ENCODE measurements at regions not wholly inside any gene's neighbourhood (a gene's known extent, or its start where the extent isn't known, plus 50 kb on each side); places are given as distances from the start of the nearest gene placed in this dataset.

DNA sequence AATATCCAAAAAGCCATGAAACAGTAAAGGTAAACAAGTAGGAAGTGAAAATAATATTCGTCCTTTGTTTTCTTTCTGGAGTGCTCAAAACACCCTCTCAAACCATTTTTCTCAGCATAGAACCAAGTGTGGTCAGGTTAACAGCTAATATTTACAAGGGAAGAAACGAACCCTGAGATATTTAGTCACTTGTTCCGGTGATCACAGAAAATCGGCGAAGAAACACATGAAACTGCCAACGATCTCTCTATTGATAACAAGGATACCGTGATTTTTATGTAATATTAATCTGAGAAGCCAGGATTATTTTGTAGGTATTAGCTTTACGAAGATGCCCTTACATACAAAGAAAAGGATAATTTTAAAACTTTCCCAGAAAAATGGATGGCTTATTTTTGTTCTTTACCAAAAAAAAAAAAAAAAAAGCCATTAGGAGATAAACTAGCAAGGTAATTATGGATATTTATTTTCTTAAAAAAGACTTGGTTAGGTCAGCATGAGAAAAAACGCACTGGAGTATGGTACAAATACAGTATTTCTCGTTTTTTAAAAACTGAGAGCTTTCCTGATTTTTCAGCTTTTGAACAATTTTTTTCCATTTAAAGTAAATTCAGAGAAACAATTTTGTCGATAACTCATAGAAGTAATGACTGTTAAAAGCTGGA is 107.3 kb upstream of the HNRNPU start:
- ATAC-seq (ENCODE audit: insufficient read depth, low FRiP score) (no peak), DNase-seq (peak in 1 of 3 donors; percentile 20)
- Histone ChIP-seq H3K9ac (ENCODE audit: insufficient read depth in 1 of 2, low read length in 2 of 2) (peak overlapping the region; percentile 94 to 95), H3K4me3 (no peak overlapping the region), H3K36me3 (ENCODE audit: control insufficient read depth in 4 of 4, insufficient read depth in 4 of 4, low read length in 4 of 4) (no peaks in the 10 kb centered on the region), H3K27me3 (ENCODE audit: control insufficient read depth in 3 of 3, insufficient read depth in 3 of 3, low read length in 2 of 3) (no peaks in the 10 kb centered on the region), H3K27ac (ENCODE audit: low read depth in 1 of 2, low read length in 1 of 2) (peak overlapping the region; percentile 95 to 98), H3K9me3 (ENCODE audit: control insufficient read depth in 4 of 4, insufficient read depth in 3 of 4, low read length in 3 of 4) (peaks cover 0 to 1% (median 0%) of the 10 kb centered on the region in 4 donors), H3K4me1 (ENCODE audit: control insufficient read depth in 5 of 5, insufficient read depth in 5 of 5, low read length in 5 of 5) (peaks cover 0 to 13% (median 3%) of the 10 kb centered on the region in 5 donors)
- 15 to 17% methylated on average over 11 of the region's 11 CpGs for WGBS, 2 donors
- TF ChIP-seq, protein P1, sequence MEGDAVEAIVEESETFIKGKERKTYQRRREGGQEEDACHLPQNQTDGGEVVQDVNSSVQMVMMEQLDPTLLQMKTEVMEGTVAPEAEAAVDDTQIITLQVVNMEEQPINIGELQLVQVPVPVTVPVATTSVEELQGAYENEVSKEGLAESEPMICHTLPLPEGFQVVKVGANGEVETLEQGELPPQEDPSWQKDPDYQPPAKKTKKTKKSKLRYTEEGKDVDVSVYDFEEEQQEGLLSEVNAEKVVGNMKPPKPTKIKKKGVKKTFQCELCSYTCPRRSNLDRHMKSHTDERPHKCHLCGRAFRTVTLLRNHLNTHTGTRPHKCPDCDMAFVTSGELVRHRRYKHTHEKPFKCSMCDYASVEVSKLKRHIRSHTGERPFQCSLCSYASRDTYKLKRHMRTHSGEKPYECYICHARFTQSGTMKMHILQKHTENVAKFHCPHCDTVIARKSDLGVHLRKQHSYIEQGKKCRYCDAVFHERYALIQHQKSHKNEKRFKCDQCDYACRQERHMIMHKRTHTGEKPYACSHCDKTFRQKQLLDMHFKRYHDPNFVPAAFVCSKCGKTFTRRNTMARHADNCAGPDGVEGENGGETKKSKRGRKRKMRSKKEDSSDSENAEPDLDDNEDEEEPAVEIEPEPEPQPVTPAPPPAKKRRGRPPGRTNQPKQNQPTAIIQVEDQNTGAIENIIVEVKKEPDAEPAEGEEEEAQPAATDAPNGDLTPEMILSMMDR (IDR thresholded peaks at IDR 0.05; ENCODE audit: control extremely low read depth, extremely low read depth) = no peak

DNA sequence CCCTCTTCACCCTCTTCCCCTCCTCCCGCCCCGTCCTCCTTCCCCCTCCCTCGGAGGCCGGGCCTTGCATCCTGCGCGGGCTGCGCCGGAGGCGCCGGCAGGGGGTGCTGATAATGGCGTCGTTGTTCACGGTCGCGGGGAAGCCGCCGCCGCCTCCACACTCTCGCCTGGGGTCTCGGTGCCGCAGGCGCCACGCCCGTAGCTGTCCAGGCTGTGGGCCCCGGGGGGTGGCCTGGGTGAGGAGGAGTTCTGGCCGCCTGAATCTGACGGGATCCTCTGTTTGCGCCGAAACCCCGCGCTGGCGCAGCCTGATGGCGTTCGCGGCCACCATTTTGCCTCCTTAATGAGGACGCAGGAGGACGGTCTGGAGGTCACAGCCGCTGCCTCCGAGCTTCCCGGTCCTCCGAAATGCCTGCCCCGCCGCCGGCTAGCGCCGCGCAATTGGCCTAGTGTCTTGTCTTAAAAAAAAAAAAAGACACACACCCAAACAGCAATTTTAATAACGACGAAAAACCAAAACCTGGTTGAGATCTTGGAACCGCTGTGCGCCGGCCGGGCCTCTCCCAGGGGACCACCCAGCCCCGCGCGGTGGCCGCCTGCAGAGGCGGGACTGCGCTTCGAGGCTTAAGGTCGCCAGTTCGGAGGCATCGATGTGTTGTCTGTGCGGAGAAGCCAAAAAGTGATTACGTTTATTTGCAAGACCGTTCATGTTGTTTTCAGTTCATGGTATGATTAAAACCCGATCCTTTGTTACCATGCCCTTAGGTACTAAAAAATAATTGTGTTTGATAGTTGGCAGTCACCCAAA is 106.6 kb upstream of the HNRNPU start:
- Histone ChIP-seq H3K27me3 (ENCODE audit: control insufficient read depth in 3 of 3, insufficient read depth in 3 of 3, low read length in 2 of 3) (no peaks in the 10 kb centered on the region), H3K4me3 (peak overlapping the region; percentile 43), H3K27ac (ENCODE audit: low read depth in 1 of 2, low read length in 1 of 2) (peak overlapping the region; percentile 95 to 98), H3K9ac (ENCODE audit: insufficient read depth in 1 of 2, low read length in 2 of 2) (peak overlapping the region; percentile 94 to 95), H3K4me1 (ENCODE audit: control insufficient read depth in 5 of 5, insufficient read depth in 5 of 5, low read length in 5 of 5) (peaks cover 0 to 13% (median 3%) of the 10 kb centered on the region in 5 donors), H3K36me3 (ENCODE audit: control insufficient read depth in 4 of 4, insufficient read depth in 4 of 4, low read length in 4 of 4) (no peaks in the 10 kb centered on the region), H3K9me3 (ENCODE audit: control insufficient read depth in 4 of 4, insufficient read depth in 3 of 4, low read length in 3 of 4) (peaks cover 0 to 1% (median 0%) of the 10 kb centered on the region in 4 donors)
- TF ChIP-seq, protein P1 (IDR thresholded peaks at IDR 0.05; ENCODE audit: control extremely low read depth, extremely low read depth) = peak; percentile 47
- ATAC-seq (ENCODE audit: insufficient read depth, low FRiP score) (peak; percentile 87), DNase-seq (peak; percentile 99)
- WGBS, 2 donors = 0% methylated on average over 63 to 67 of the region's 67 CpGs

DNA sequence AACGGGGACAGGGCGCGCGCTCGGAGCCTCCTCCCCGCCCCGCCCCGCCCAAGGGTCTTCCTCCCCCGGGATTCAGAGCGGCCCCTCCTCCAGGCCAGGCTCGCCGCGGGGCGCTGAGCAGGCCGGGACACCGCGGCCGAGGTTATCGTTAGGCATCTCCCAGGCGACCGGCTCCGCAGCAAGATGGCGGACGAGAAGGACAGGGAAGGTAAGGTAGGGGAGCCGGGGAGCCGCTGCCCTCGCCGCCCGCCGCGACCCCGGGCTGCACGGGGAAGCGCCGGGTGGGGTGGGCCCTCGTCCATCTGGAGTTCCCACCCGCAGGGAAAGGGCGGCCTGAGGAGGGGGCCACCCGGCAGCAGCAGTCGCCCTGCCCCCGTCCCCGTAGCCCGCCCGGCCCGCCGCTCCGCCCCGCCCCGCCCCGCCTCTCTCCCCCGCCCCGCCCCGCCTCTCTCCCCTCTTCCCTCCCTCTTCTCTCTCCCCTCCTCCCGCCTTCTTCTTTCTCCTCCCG is 105.9 kb upstream of the HNRNPU start:
- TF ChIP-seq, protein P1 (IDR thresholded peaks at IDR 0.05; ENCODE audit: control extremely low read depth, extremely low read depth) = no peak
- peak overlapping the region; percentile 75 for H3K4me3 ChIP-seq
- peak overlapping the region; percentile 99 for H3K27ac ChIP-seq (ENCODE audit: low read depth in 1 of 2, low read length in 1 of 2)
- peak; percentile 70 for ATAC-seq (ENCODE audit: insufficient read depth, low FRiP score)
- no peak for DNase-seq
- H3K36me3 ChIP-seq (ENCODE audit: control insufficient read depth in 4 of 4, insufficient read depth in 4 of 4, low read length in 4 of 4) = no peaks in the 10 kb centered on the region
- no peaks in the 10 kb centered on the region for H3K27me3 ChIP-seq (ENCODE audit: control insufficient read depth in 3 of 3, insufficient read depth in 3 of 3, low read length in 2 of 3)
- H3K4me1 ChIP-seq (ENCODE audit: control insufficient read depth in 5 of 5, insufficient read depth in 5 of 5, low read length in 5 of 5) = peaks cover 0 to 15% (median 5%) of the 10 kb centered on the region in 5 donors
- H3K9me3 ChIP-seq (ENCODE audit: control insufficient read depth in 4 of 4, insufficient read depth in 3 of 4, low read length in 3 of 4) = peaks cover 0 to 1% (median 0%) of the 10 kb centered on the region in 4 donors
- 0 to 1% methylated on average over 27 to 48 of the region's 55 CpGs for WGBS, 2 donors
- peak overlapping the region in 1 of 2 donors; percentile 97 for H3K9ac ChIP-seq (ENCODE audit: insufficient read depth in 1 of 2, low read length in 2 of 2)

Measured in lung (tissue), 11 donors.